OCI-LY1 (cell line): ENCODE measurements at regions not wholly inside any gene's neighbourhood (a gene's known extent, or its start where the extent isn't known, plus 50 kb on each side); places are given as distances from the start of the nearest gene placed in this dataset.

ENCODE experiments used
- H2AFZ ChIP-seq: fragments of 200-600 bp; sonication (generic), shearing (Covaris generic); 2 replicates; pipeline ENCODE4 v1.6.0; 2014; ENCODE audit warnings: antibody characterized with exemption, mild to moderate bottlenecking, low read length
- H3F3A ChIP-seq: fragments of 200-600 bp; sonication (generic), shearing (Covaris generic); 2 replicates; pipeline ENCODE4 v1.6.0; 2014; ENCODE audit warnings: mild to moderate bottlenecking, antibody characterized with exemption, low read length, moderate library complexity; ENCODE audit not compliant: insufficient read depth
- H3K27ac ChIP-seq: fragments of 200-600 bp; sonication (generic); 2 replicates; pipeline ENCODE4 v1.5.1; 2014; ENCODE audit warnings: low read length, mixed run types, mild to moderate bottlenecking, low read depth; ENCODE audit not compliant: poor library complexity, severe bottlenecking
- H3K27me3 ChIP-seq: fragments of 200-600 bp; sonication (generic); 2 replicates; pipeline ENCODE4 v1.6.0; 2014; ENCODE audit warnings: antibody characterized with exemption, mild to moderate bottlenecking, low read length, moderate library complexity; ENCODE audit not compliant: insufficient read depth
- H3K36me3 ChIP-seq: fragments of 200-600 bp; sonication (generic); 2 replicates; pipeline ENCODE4 v1.6.1; 2014; ENCODE audit warnings: mild to moderate bottlenecking, antibody characterized with exemption, low read length, moderate library complexity, mixed read lengths; ENCODE audit not compliant: insufficient read depth
- H3K4me1 ChIP-seq: fragments of 200-600 bp; sonication (generic); 2 replicates; pipeline ENCODE4 v1.5.1; 2014; ENCODE audit warnings: mild to moderate bottlenecking, low read length, moderate library complexity; ENCODE audit not compliant: insufficient read depth, severe bottlenecking
- H3K4me2 ChIP-seq: fragments of 200-600 bp; sonication (generic), shearing (Covaris generic); 2 replicates; pipeline ENCODE4 v1.6.1; 2014; ENCODE audit warnings: low read length
- H3K4me3 ChIP-seq: fragments of 200-600 bp; sonication (generic); 2 replicates; pipeline ENCODE4 v1.5.1; 2014; ENCODE audit warnings: low read length, low read depth, mild to moderate bottlenecking, mixed read lengths; ENCODE audit not compliant: poor library complexity, severe bottlenecking
- H3K79me2 ChIP-seq: fragments of 200-600 bp; shearing (Covaris generic); 2 replicates; pipeline ENCODE4 v1.6.1; 2016; ENCODE audit warnings: mixed run types, low read length, mixed read lengths; ENCODE audit not compliant: insufficient read depth
- H3K9ac ChIP-seq: fragments of 200-600 bp; sonication (generic), shearing (Covaris generic); 2 replicates; pipeline ENCODE4 v1.6.1; 2014; ENCODE audit warnings: mild to moderate bottlenecking, low read length, mixed read lengths
- H3K9me2 ChIP-seq: fragments of 200-600 bp; sonication (generic), shearing (Covaris generic); 2 replicates; pipeline ENCODE4 v1.6.1; 2014; ENCODE audit warnings: low read depth, mild to moderate bottlenecking, low read length, mixed read lengths
- H3K9me3 ChIP-seq: fragments of 200-600 bp; shearing (Covaris generic); 2 replicates; pipeline ENCODE4 v1.6.1; 2014; ENCODE audit warnings: low read length, mixed read lengths
- H4K20me1 ChIP-seq: fragments of 200-600 bp; sonication (generic), shearing (Covaris generic); 2 replicates; pipeline ENCODE4 v1.6.0; 2016; ENCODE audit warnings: mild to moderate bottlenecking, low read length; ENCODE audit not compliant: insufficient read depth
- CTCF ChIP-seq: fragments of 200-600 bp; sonication (generic), shearing (Covaris generic); IDR thresholded peaks from 2 replicates; pipeline ENCODE4 v1.5.1; 2017; ENCODE audit warnings: mild to moderate bottlenecking, antibody characterized with exemption, low read length, moderate library complexity, mixed read lengths
- EZH2 ChIP-seq: fragments of 200-600 bp; sonication (generic), shearing (Covaris generic); IDR thresholded peaks from 2 replicates; pipeline ENCODE4 v1.8.0; 2017; ENCODE audit warnings: borderline replicate concordance, mixed run types, mild to moderate bottlenecking, antibody characterized with exemption, low read length, moderate library complexity, mixed read lengths

GRCh38 chr6:91033964-91034363 is 447.1 kb upstream of the MAP3K7 start:
- Histone ChIP-seq H3K4me1 (no peaks in the 10 kb centered on the region), H4K20me1 (no peaks in the 10 kb centered on the region), H3K4me2 (no peak overlapping the region), H3K9me3 (no peaks in the 10 kb centered on the region), H3K27ac (no peak overlapping the region), H2AFZ (no peak overlapping the region), H3K9me2 (no peaks in the 10 kb centered on the region), H3K27me3 (0 out of 2 replicates have a peak, but pooled peaks cover 3% of the 10 kb centered on the region), H3F3A (no peaks in the 10 kb centered on the region), H3K36me3 (no peaks in the 10 kb centered on the region), H3K4me3 (no peak overlapping the region), H3K79me2 (no peaks in the 10 kb centered on the region), H3K9ac (no peak overlapping the region)
- TF ChIP-seq CTCF (no peak), EZH2 (no peak)

GRCh38 chr6:91031581-91031980 is 444.7 kb upstream of the MAP3K7 start:
- Histone ChIP-seq H3K79me2 (no peaks in the 10 kb centered on the region), H3K27me3 (no peaks in the 10 kb centered on the region), H3K36me3 (no peaks in the 10 kb centered on the region), H3K27ac (no peak overlapping the region), H3F3A (no peaks in the 10 kb centered on the region), H4K20me1 (no peaks in the 10 kb centered on the region), H3K4me2 (no peak overlapping the region), H2AFZ (no peak overlapping the region), H3K9me2 (no peaks in the 10 kb centered on the region), H3K4me1 (no peaks in the 10 kb centered on the region), H3K4me3 (no peak overlapping the region), H3K9ac (no peak overlapping the region), H3K9me3 (no peaks in the 10 kb centered on the region)
- no peak for TF ChIP-seq EZH2
- TF ChIP-seq CTCF = no peak

- Histone ChIP-seq H3K36me3 (no peaks in the 10 kb centered on the region), H3K27ac (no peak overlapping the region), H2AFZ (no peak overlapping the region), H3K4me3 (no peak overlapping the region), H3K9me3 (no peaks in the 10 kb centered on the region), H3K9me2 (no peaks in the 10 kb centered on the region), H3K79me2 (no peaks in the 10 kb centered on the region), H3K9ac (no peak overlapping the region), H3K27me3 (no peaks in the 10 kb centered on the region), H3K4me2 (no peak overlapping the region), H3K4me1 (no peaks in the 10 kb centered on the region), H4K20me1 (no peaks in the 10 kb centered on the region), H3F3A (no peaks in the 10 kb centered on the region)
- TF ChIP-seq CTCF (no peak), EZH2 (no peak)
Observed at GRCh38 chr6:91029211-91029610, 442.3 kb upstream of the MAP3K7 start.
